ENCODE measurements at regions not wholly inside any gene's neighbourhood (a gene's known extent, or its start where the extent isn't known, plus 50 kb on each side); places are given as distances from the start of the nearest gene placed in this dataset.

DNA sequence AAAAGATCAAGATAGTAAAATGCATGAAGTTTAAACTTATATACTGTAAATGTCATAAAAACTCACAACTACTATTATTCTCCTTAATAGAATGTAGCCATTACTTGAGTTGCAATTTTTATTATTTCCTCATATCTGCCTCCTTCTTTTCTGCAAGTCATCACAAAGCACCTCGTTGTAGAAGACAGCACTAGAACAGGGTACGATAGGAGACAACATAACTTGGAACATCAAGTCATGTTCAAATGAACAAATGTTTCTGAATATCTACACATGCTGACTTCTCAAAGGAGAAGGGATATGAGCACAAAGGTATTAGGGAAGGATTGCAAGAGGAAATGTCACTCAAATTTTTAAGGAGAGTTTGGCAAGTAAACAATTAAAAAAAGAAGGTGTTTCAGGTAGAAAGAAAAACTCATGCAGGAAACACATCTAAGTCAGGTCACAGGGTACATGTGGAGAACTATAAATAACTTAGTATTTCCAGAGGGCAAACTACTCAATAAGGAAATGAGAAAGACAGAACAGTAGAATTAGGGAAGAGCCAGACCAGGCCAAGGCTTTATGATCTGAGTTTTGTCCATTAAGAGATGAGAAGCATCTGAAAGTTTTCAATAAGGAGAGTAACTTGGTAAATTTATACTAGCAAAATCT lies 186.7 kb downstream of the CRPPA start:
- no peak overlapping the region for H2AK5ac ChIP-seq (ENCODE audit: low read length, severe bottlenecking)
- H3K36me3 ChIP-seq (ENCODE audit: control insufficient read depth in 1 of 2, insufficient read depth in 2 of 2, low read depth in 1 of 2, low read length in 2 of 2): no peaks in the 10 kb centered on the region
- DNase-seq: no peak
- no peak overlapping the region for H3K9ac ChIP-seq (ENCODE audit: low read length)
- H2BK15ac ChIP-seq (ENCODE audit: low read depth, poor library complexity, severe bottlenecking): no peak overlapping the region
- no peak overlapping the region for H4K8ac ChIP-seq (ENCODE audit: low read length)
- no peak overlapping the region for H3K14ac ChIP-seq (ENCODE audit: low read length in 2 of 2)
- H4K91ac ChIP-seq (ENCODE audit: low read length): no peak overlapping the region
- peaks cover 28% of the 10 kb centered on the region for H3K9me3 ChIP-seq (ENCODE audit: control insufficient read depth, low read length)
- H3K18ac ChIP-seq (ENCODE audit: low read depth in 1 of 2, low read length in 2 of 2): no peak overlapping the region
- H3K4me2 ChIP-seq (ENCODE audit: low read length, poor library complexity, severe bottlenecking): no peak overlapping the region
- H2BK5ac ChIP-seq (ENCODE audit: low read depth, low read length, poor library complexity, severe bottlenecking): no peak overlapping the region
- no peaks in the 10 kb centered on the region for H3K27me3 ChIP-seq (ENCODE audit: control insufficient read depth in 1 of 2, insufficient read depth in 1 of 2, low read length in 2 of 2)
- no peak overlapping the region for H3K27ac ChIP-seq (ENCODE audit: low read length, poor library complexity, severe bottlenecking)
- WGBS: 82% methylated on average over 1 of the region's 2 CpGs
- no peak overlapping the region for H2BK120ac ChIP-seq (ENCODE audit: low read depth, low read length)
- no peaks in the 10 kb centered on the region for H3K79me1 ChIP-seq (replicated peaks; ENCODE audit: low read length, poor library complexity, severe bottlenecking)
- no peaks in the 10 kb centered on the region for H3K4me1 ChIP-seq (ENCODE audit: control insufficient read depth, insufficient read depth, low read depth, low read length)
- H3K4me3 ChIP-seq (ENCODE audit: insufficient read depth in 1 of 2, low read depth in 1 of 2, low read length in 2 of 2): no peak overlapping the region
- H3K4ac ChIP-seq (ENCODE audit: low read depth in 1 of 2, low read length in 2 of 2): no peak overlapping the region
- no peak overlapping the region for H2AFZ ChIP-seq (ENCODE audit: low read depth, low read length)
- H2BK12ac ChIP-seq (ENCODE audit: low read length in 2 of 2): no peak overlapping the region
- H3K23ac ChIP-seq (ENCODE audit: low read length in 2 of 2): no peak overlapping the region

DNA sequence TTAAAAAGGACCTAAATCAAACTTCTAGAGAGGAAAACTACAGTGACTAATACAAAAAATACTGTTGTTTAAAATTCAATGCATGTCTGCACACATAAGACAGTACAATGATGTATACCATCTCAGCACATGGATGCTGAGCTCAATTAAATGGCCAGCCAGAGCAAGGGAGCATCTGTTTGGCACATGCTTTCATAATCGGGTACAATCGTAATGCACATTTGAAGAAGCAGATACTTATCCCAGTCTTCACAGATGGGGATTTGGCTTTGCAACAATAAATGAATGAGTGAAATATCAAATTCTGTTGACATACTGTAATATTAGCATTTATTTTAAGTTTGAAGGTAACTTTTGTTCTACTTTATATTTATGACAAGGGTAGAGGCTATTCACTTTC lies 187.8 kb downstream of the CRPPA start:
- Histone ChIP-seq H3K9me3 (ENCODE audit: control insufficient read depth, low read length) (peaks cover 36% of the 10 kb centered on the region), H3K79me1 (replicated peaks; ENCODE audit: low read length, poor library complexity, severe bottlenecking) (no peaks in the 10 kb centered on the region), H3K27me3 (ENCODE audit: control insufficient read depth in 1 of 2, insufficient read depth in 1 of 2, low read length in 2 of 2) (no peaks in the 10 kb centered on the region), H2AFZ (ENCODE audit: low read depth, low read length) (no peak overlapping the region), H3K23ac (ENCODE audit: low read length in 2 of 2) (no peak overlapping the region), H2BK12ac (ENCODE audit: low read length in 2 of 2) (no peak overlapping the region), H3K4ac (ENCODE audit: low read depth in 1 of 2, low read length in 2 of 2) (no peak overlapping the region), H2BK5ac (ENCODE audit: low read depth, low read length, poor library complexity, severe bottlenecking) (no peak overlapping the region), H3K18ac (ENCODE audit: low read depth in 1 of 2, low read length in 2 of 2) (no peak overlapping the region), H3K27ac (ENCODE audit: low read length, poor library complexity, severe bottlenecking) (no peak overlapping the region), H3K14ac (ENCODE audit: low read length in 2 of 2) (no peak overlapping the region), H2BK120ac (ENCODE audit: low read depth, low read length) (no peak overlapping the region), H2AK5ac (ENCODE audit: low read length, severe bottlenecking) (no peak overlapping the region), H3K4me1 (ENCODE audit: control insufficient read depth, insufficient read depth, low read depth, low read length) (no peaks in the 10 kb centered on the region), H4K8ac (ENCODE audit: low read length) (no peak overlapping the region), H3K9ac (ENCODE audit: low read length) (no peak overlapping the region), H4K91ac (ENCODE audit: low read length) (no peak overlapping the region), H3K4me3 (ENCODE audit: insufficient read depth in 1 of 2, low read depth in 1 of 2, low read length in 2 of 2) (no peak overlapping the region), H3K36me3 (ENCODE audit: control insufficient read depth in 1 of 2, insufficient read depth in 2 of 2, low read depth in 1 of 2, low read length in 2 of 2) (no peaks in the 10 kb centered on the region), H3K4me2 (ENCODE audit: low read length, poor library complexity, severe bottlenecking) (no peak overlapping the region), H2BK15ac (ENCODE audit: low read depth, poor library complexity, severe bottlenecking) (no peak overlapping the region)
- WGBS: 100% methylated on average over 2 of the region's 2 CpGs
- DNase-seq: no peak

GRCh38 chr7:16232273-16232672 lies 189.1 kb downstream of the CRPPA start:
- Histone ChIP-seq H2BK120ac (ENCODE audit: low read depth, low read length) (no peak overlapping the region), H2BK12ac (ENCODE audit: low read length in 2 of 2) (no peak overlapping the region), H3K14ac (ENCODE audit: low read length in 2 of 2) (no peak overlapping the region), H3K4me3 (ENCODE audit: insufficient read depth in 1 of 2, low read depth in 1 of 2, low read length in 2 of 2) (no peak overlapping the region), H4K8ac (ENCODE audit: low read length) (no peak overlapping the region), H3K23ac (ENCODE audit: low read length in 2 of 2) (no peak overlapping the region), H3K27me3 (ENCODE audit: control insufficient read depth in 1 of 2, insufficient read depth in 1 of 2, low read length in 2 of 2) (no peaks in the 10 kb centered on the region), H3K4ac (ENCODE audit: low read depth in 1 of 2, low read length in 2 of 2) (no peak overlapping the region), H3K9me3 (ENCODE audit: control insufficient read depth, low read length) (peaks cover 48% of the 10 kb centered on the region), H3K27ac (ENCODE audit: low read length, poor library complexity, severe bottlenecking) (no peak overlapping the region), H3K4me2 (ENCODE audit: low read length, poor library complexity, severe bottlenecking) (no peak overlapping the region), H2AK5ac (ENCODE audit: low read length, severe bottlenecking) (no peak overlapping the region), H2BK5ac (ENCODE audit: low read depth, low read length, poor library complexity, severe bottlenecking) (no peak overlapping the region), H3K18ac (ENCODE audit: low read depth in 1 of 2, low read length in 2 of 2) (no peak overlapping the region), H2BK15ac (ENCODE audit: low read depth, poor library complexity, severe bottlenecking) (no peak overlapping the region), H3K79me1 (replicated peaks; ENCODE audit: low read length, poor library complexity, severe bottlenecking) (no peaks in the 10 kb centered on the region), H2AFZ (ENCODE audit: low read depth, low read length) (no peak overlapping the region), H3K9ac (ENCODE audit: low read length) (no peak overlapping the region), H3K36me3 (ENCODE audit: control insufficient read depth in 1 of 2, insufficient read depth in 2 of 2, low read depth in 1 of 2, low read length in 2 of 2) (no peaks in the 10 kb centered on the region), H3K4me1 (ENCODE audit: control insufficient read depth, insufficient read depth, low read depth, low read length) (no peaks in the 10 kb centered on the region), H4K91ac (ENCODE audit: low read length) (no peak overlapping the region)
- no peak for DNase-seq
- WGBS: 100% methylated on average over 1 of the region's 1 CpG

GRCh38 chr7:16223963-16224707 lies 197.2 kb downstream of the CRPPA start:
- Histone ChIP-seq H2BK120ac (ENCODE audit: low read depth, low read length) (no peak overlapping the region), H3K4ac (ENCODE audit: low read depth in 1 of 2, low read length in 2 of 2) (no peak overlapping the region), H3K27ac (ENCODE audit: low read length, poor library complexity, severe bottlenecking) (no peak overlapping the region), H3K23ac (ENCODE audit: low read length in 2 of 2) (no peak overlapping the region), H2BK15ac (ENCODE audit: low read depth, poor library complexity, severe bottlenecking) (no peak overlapping the region), H3K9me3 (ENCODE audit: control insufficient read depth, low read length) (peaks cover 18% of the 10 kb centered on the region), H2AFZ (ENCODE audit: low read depth, low read length) (no peak overlapping the region), H2BK5ac (ENCODE audit: low read depth, low read length, poor library complexity, severe bottlenecking) (no peak overlapping the region), H3K4me1 (ENCODE audit: control insufficient read depth, insufficient read depth, low read depth, low read length) (peaks cover 1% of the 10 kb centered on the region), H2AK5ac (ENCODE audit: low read length, severe bottlenecking) (no peak overlapping the region), H3K4me3 (ENCODE audit: insufficient read depth in 1 of 2, low read depth in 1 of 2, low read length in 2 of 2) (no peak overlapping the region), H4K8ac (ENCODE audit: low read length) (no peak overlapping the region), H3K18ac (ENCODE audit: low read depth in 1 of 2, low read length in 2 of 2) (no peak overlapping the region), H3K9ac (ENCODE audit: low read length) (no peak overlapping the region), H3K79me1 (replicated peaks; ENCODE audit: low read length, poor library complexity, severe bottlenecking) (no peaks in the 10 kb centered on the region), H3K36me3 (ENCODE audit: control insufficient read depth in 1 of 2, insufficient read depth in 2 of 2, low read depth in 1 of 2, low read length in 2 of 2) (no peaks in the 10 kb centered on the region), H3K27me3 (ENCODE audit: control insufficient read depth in 1 of 2, insufficient read depth in 1 of 2, low read length in 2 of 2) (no peaks in the 10 kb centered on the region), H4K91ac (ENCODE audit: low read length) (no peak overlapping the region), H3K14ac (ENCODE audit: low read length in 2 of 2) (no peak overlapping the region), H2BK12ac (ENCODE audit: low read length in 2 of 2) (no peak overlapping the region), H3K4me2 (ENCODE audit: low read length, poor library complexity, severe bottlenecking) (no peak overlapping the region)
- no peak for DNase-seq
- 92% methylated on average over 3 of the region's 8 CpGs for WGBS

All from mesenchymal stem cell (in vitro differentiated cells and primary cell).